H1 (cell line): ENCODE measurements at regions not wholly inside any gene's neighbourhood (a gene's known extent, or its start where the extent isn't known, plus 50 kb on each side); places are given as distances from the start of the nearest gene placed in this dataset.

Experiments used
- CTCF ChIA-PET: fragments of 300-600 bp; sonication (Branson Sonifier 250); formaldehyde crosslinking; loops from one replicate; lab custom pipeline; 2021; ENCODE audit not compliant: partially characterized antibody; lab: Charles Lee
- POLR2A ChIA-PET: fragments of 300-600 bp; sonication (Branson Sonifier 250); formaldehyde crosslinking; loops from one replicate; lab custom pipeline; 2021; ENCODE audit warnings: inconsistent platforms; ENCODE audit not compliant: partially characterized antibody; lab: Charles Lee
- DNase-seq, 2 experiments: peaks; one replicate each; pipeline versions ENCODE4 v3.0.0 to v3.0.0-alpha.2; 2010 to 2022; ENCODE audit warnings: low spot score in 2 of 2, low read depth in 1 of 2, mixed read lengths in 1 of 2
- FAIRE-seq: peaks from 2 replicates; lab custom pipeline; 2011; peaks lifted over from hg19 to GRCh38; lab: Jason Lieb, UNC
- H2AFZ ChIP-seq: 2 replicates; pipeline ENCODE4 v1.8.1; 2012; ENCODE audit warnings: low read length, inconsistent platforms
- H2AK5ac ChIP-seq: 2 replicates; pipeline ENCODE4 v1.6.1; 2013; ENCODE audit warnings: low read depth, low read length
- H2BK120ac ChIP-seq: replicated peaks from 2 replicates; pipeline ENCODE3; 2013; ENCODE audit warnings: low read depth, low read length, inconsistent platforms
- H2BK12ac ChIP-seq: 2 replicates; pipeline ENCODE4 v1.6.1; 2013; ENCODE audit warnings: low read depth, low read length
- H2BK15ac ChIP-seq: 2 replicates; pipeline ENCODE4 v1.6.1; 2013; ENCODE audit warnings: low read length
- H2BK20ac ChIP-seq: 2 replicates; pipeline ENCODE4 v1.6.1; 2013; ENCODE audit warnings: low read length
- H2BK5ac ChIP-seq: 2 replicates; pipeline ENCODE4 v1.6.1; 2013; ENCODE audit warnings: low read depth, low read length
- H3K14ac ChIP-seq: 2 replicates; pipeline ENCODE4 v1.6.1; 2013; ENCODE audit warnings: inconsistent platforms; ENCODE audit not compliant: insufficient read length
- H3K18ac ChIP-seq: 2 replicates; pipeline ENCODE4 v1.6.1; 2013; ENCODE audit warnings: low read length; ENCODE audit errors: extremely low read depth
- H3K23ac ChIP-seq: 2 replicates; pipeline ENCODE4 v1.6.1; 2013; ENCODE audit warnings: inconsistent platforms; ENCODE audit not compliant: insufficient read length
- H3K23me2 ChIP-seq: 2 replicates; pipeline ENCODE4 v1.6.1; 2013; ENCODE audit warnings: low read depth, low read length
- H3K27ac ChIP-seq: 2 replicates; pipeline ENCODE4 v1.6.1; 2011; ENCODE audit warnings: low read depth, low read length, inconsistent platforms
- H3K27me3 ChIP-seq, 4 experiments: replicated peaks in 1 of 4; 1 replicate in 1 of 4; 2 replicates in 3 of 4; pipeline versions ENCODE4 v1.6.1 to v1.8.1; 2011 to 2013; ENCODE audit warnings: low read length in 3 of 4, mild to moderate bottlenecking in 3 of 4, inconsistent platforms in 2 of 4, mixed read lengths in 2 of 4, moderate library complexity in 1 of 4; ENCODE audit not compliant: control insufficient read depth in 3 of 4, insufficient read depth in 3 of 4; ENCODE audit errors: extremely low read depth in 1 of 4
- H3K36me3 ChIP-seq, 4 experiments: 2 replicates each; pipeline versions ENCODE4 v1.6.1 to v1.8.1; 2011 to 2013; ENCODE audit warnings: mild to moderate bottlenecking in 4 of 4, low read length in 3 of 4, moderate library complexity in 2 of 4, control low read depth in 1 of 4, inconsistent platforms in 1 of 4; ENCODE audit not compliant: insufficient read depth in 4 of 4, control insufficient read depth in 2 of 4
- H3K4ac ChIP-seq: replicated peaks from 2 replicates; pipeline ENCODE3; 2013; ENCODE audit warnings: low read length, low read depth, mixed read lengths, inconsistent platforms; ENCODE audit not compliant: insufficient read length
- H3K4me1 ChIP-seq, 4 experiments: replicated peaks in 1 of 4; 1 replicate in 1 of 4; 2 replicates in 3 of 4; pipeline versions ENCODE4 v1.6.1 to v1.8.1; 2011 to 2013; ENCODE audit warnings: low read length in 3 of 4, inconsistent platforms in 2 of 4, mixed read lengths in 1 of 4; ENCODE audit not compliant: insufficient read depth in 4 of 4, control insufficient read depth in 3 of 4
- H3K4me2 ChIP-seq, 2 experiments: 2 replicates each; pipeline versions ENCODE4 v1.6.1 to v1.8.1; 2011 to 2013; ENCODE audit warnings: low read depth in 2 of 2, low read length in 2 of 2, control low read depth in 1 of 2, inconsistent platforms in 1 of 2, mild to moderate bottlenecking in 1 of 2; ENCODE audit not compliant: insufficient read depth in 1 of 2
- H3K4me3 ChIP-seq, 4 experiments: fragments of 200-600, 300-600 bp in 1 of 4; sonication (generic), shearing (Covaris generic), sonication (Bioruptor Twin) in 1 of 4; 2 replicates each; pipeline versions ENCODE4 v1.5.1 to v1.8.1; 2011 to 2016; ENCODE audit warnings: low read length in 4 of 4, low read depth in 3 of 4, control low read depth in 2 of 4, inconsistent platforms in 2 of 4, mild to moderate bottlenecking in 2 of 4, mixed read lengths in 1 of 4, moderate library complexity in 1 of 4; ENCODE audit not compliant: insufficient read depth in 2 of 4; ENCODE audit errors: extremely low read depth in 1 of 4
- H3K56ac ChIP-seq: replicated peaks from 2 replicates; pipeline ENCODE3; 2013; ENCODE audit warnings: low read depth, mild to moderate bottlenecking, mixed read lengths, low read length, inconsistent platforms; ENCODE audit not compliant: insufficient read length
- H3K79me1 ChIP-seq: 2 replicates; pipeline ENCODE4 v1.6.1; 2013; ENCODE audit warnings: low read depth, low read length, control low read depth
- H3K79me2 ChIP-seq, 2 experiments: 2 replicates each; pipeline versions ENCODE4 v1.6.1 to v1.8.1; 2012 to 2013; ENCODE audit warnings: low read length in 2 of 2, mild to moderate bottlenecking in 2 of 2, inconsistent platforms in 1 of 2; ENCODE audit not compliant: insufficient read depth in 2 of 2, control insufficient read depth in 1 of 2
- H3K9ac ChIP-seq, 4 experiments: replicated peaks in 1 of 4; 1 replicate in 1 of 4; 2 replicates in 3 of 4; pipeline versions ENCODE4 v1.6.1 to v1.8.1; 2011 to 2013; ENCODE audit warnings: low read depth in 3 of 4, low read length in 3 of 4, control low read depth in 2 of 4, mild to moderate bottlenecking in 2 of 4, moderate library complexity in 2 of 4, inconsistent platforms in 1 of 4; ENCODE audit errors: extremely low read depth in 1 of 4
- H3K9me3 ChIP-seq, 2 experiments: 2 replicates each; pipeline versions ENCODE4 v1.6.1 to v1.8.1; 2012 to 2013; ENCODE audit warnings: mild to moderate bottlenecking in 2 of 2, moderate library complexity in 2 of 2, control low read depth in 1 of 2, inconsistent platforms in 1 of 2, low read depth in 1 of 2, low read length in 1 of 2, mixed read lengths in 1 of 2; ENCODE audit not compliant: insufficient read depth in 2 of 2
- H4K20me1 ChIP-seq, 2 experiments: replicated peaks in 1 of 2; 2 replicates each; pipeline versions ENCODE3 to v1.8.1; 2011 to 2013; ENCODE audit warnings: inconsistent platforms in 2 of 2, low read length in 2 of 2, mild to moderate bottlenecking in 1 of 2; ENCODE audit not compliant: insufficient read depth in 2 of 2, control insufficient read depth in 1 of 2
- H4K5ac ChIP-seq: 2 replicates; pipeline ENCODE4 v1.6.1; 2013; ENCODE audit warnings: low read length, low read depth, mixed read lengths, inconsistent platforms; ENCODE audit not compliant: insufficient read length
- H4K8ac ChIP-seq: 2 replicates; pipeline ENCODE4 v1.8.0; 2013; ENCODE audit warnings: mild to moderate bottlenecking, moderate library complexity, low read length, inconsistent platforms; ENCODE audit not compliant: insufficient read depth; ENCODE audit errors: extremely low read depth
- H4K91ac ChIP-seq: replicated peaks from 2 replicates; pipeline ENCODE3; 2013; ENCODE audit warnings: low read length, mixed read lengths, inconsistent platforms; ENCODE audit not compliant: insufficient read length
- CBX5 ChIP-seq: fragments of 300-800, 300-1000 bp; sonication (generic); IDR thresholded peaks from 2 replicates; pipeline ENCODE4 v1.7.1; 2016; ENCODE audit warnings: antibody characterized with exemption, low read length, low read depth
- GABPA ChIP-seq: IDR thresholded peaks from 2 replicates; pipeline ENCODE4 v1.6.1; 2011; ENCODE audit warnings: mild to moderate bottlenecking, low read length, moderate library complexity, borderline replicate concordance; ENCODE audit not compliant: insufficient read depth
- JUN ChIP-seq: IDR thresholded peaks from 2 replicates; pipeline ENCODE4 v1.6.1; 2011; ENCODE audit warnings: low read depth, mild to moderate bottlenecking, improper control_type of control experiment, low read length
- KDM5A ChIP-seq: fragments of 200-600 bp; IDR thresholded peaks from 2 replicates; pipeline ENCODE4 v1.7.1; 2012; ENCODE audit warnings: mild to moderate bottlenecking, low read length, inconsistent platforms, mixed read lengths
- POU5F1 ChIP-seq: IDR thresholded peaks from 2 replicates; pipeline ENCODE4 v1.6.1; 2011; ENCODE audit warnings: low read depth, mild to moderate bottlenecking, low read length, moderate library complexity
- RBBP5 ChIP-seq: IDR thresholded peaks from 2 replicates; pipeline ENCODE4 v1.7.1; 2012; ENCODE audit warnings: low read depth, mild to moderate bottlenecking, inconsistent platforms, low read length, moderate library complexity, borderline replicate concordance
- RFX5 ChIP-seq: IDR thresholded peaks from 2 replicates; pipeline ENCODE4 v1.6.1; 2011; ENCODE audit warnings: low read depth, low read length, improper control_type of control experiment, borderline replicate concordance
- SIN3A ChIP-seq, 2 experiments: IDR thresholded peaks in 1 of 2; conservative IDR thresholded peaks in 1 of 2; 2 replicates each; pipeline ENCODE4 v1.6.1; 2011 to 2012; ENCODE audit warnings: low read length in 2 of 2, improper control_type of control experiment in 1 of 2, low read depth in 1 of 2, mild to moderate bottlenecking in 1 of 2
- TBP ChIP-seq: IDR thresholded peaks from 2 replicates; pipeline ENCODE4 v1.6.1; 2011; ENCODE audit warnings: low read depth, low read length, improper control_type of control experiment
- WGBS, 2 experiments: shearing (Covaris generic) in 1 of 2; methylation state at CpG; one replicate each; pipeline versions ENCODE4 v1.1.6 to v1.1.7; 2013 to 2015; ENCODE audit warnings: low lambda C conversion rate in 2 of 2, mixed read lengths in 2 of 2, inconsistent platforms in 1 of 2, low coverage in 1 of 2, missing lambda C conversion rate in 1 of 2; ENCODE audit not compliant: insufficient replicate concordance in 2 of 2, insufficient coverage in 1 of 2, insufficient read length in 1 of 2; ENCODE audit errors: extremely low coverage in 1 of 2, missing lambda C conversion rate in 1 of 2; 5-methylcytosine and 5-hydroxymethylcytosine counted together
- TF ChIP-seq, protein P1 (sequence below): IDR thresholded peaks from 2 replicates; pipeline ENCODE4 v1.6.1; 2012; ENCODE audit warnings: inconsistent platforms
- TF ChIP-seq, protein P2 (sequence below), 3 experiments: IDR thresholded peaks; 1 replicate in 2 of 3; 2 replicates in 1 of 3; pipeline versions ENCODE4 v1.5.1 to v1.6.1; 2011; ENCODE audit warnings: low read length in 3 of 3, mild to moderate bottlenecking in 3 of 3, inconsistent platforms in 2 of 3, low read depth in 1 of 3, moderate library complexity in 1 of 3; ENCODE audit not compliant: insufficient read depth in 1 of 3; ENCODE audit errors: control extremely low read depth in 1 of 3

DNA sequence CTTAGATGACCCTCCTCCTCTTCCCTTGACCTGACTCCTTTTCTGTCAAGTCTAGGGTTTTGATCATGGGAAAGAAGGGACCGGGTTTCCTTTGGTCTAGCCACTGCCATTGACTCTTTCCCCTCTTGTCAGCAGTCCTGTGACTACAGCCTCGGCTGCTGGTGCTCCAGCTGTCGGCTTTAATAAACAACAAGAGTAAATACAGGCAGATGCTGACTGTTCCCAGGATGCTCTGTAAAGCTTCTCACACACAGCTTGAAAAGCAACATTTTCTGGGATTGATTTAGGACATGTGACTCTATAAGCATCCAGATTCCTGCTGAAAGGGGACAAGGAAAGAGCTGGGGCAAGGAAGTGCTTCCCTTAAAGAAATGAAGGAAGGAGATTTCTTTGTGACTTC, 53.5 kb upstream of the CTTNBP2NL start:
- Histone ChIP-seq H2BK5ac (no peak overlapping the region), H2AK5ac (no peak overlapping the region), H2BK120ac (no peak overlapping the region), H3K23ac (no peak overlapping the region), H2AFZ (no peak overlapping the region), H3K4me2 (no peak overlapping the region), H3K79me1 (no peaks in the 10 kb centered on the region), H2BK15ac (no peak overlapping the region), H3K4me3 (no peak overlapping the region), H3K79me2 (no peaks in the 10 kb centered on the region), H3K9me3 (no peaks in the 10 kb centered on the region), H4K5ac (no peak overlapping the region), H2BK12ac (no peak overlapping the region), H3K9ac (no peak overlapping the region), H4K91ac (no peak overlapping the region), H3K27me3 (no peaks in the 10 kb centered on the region), H3K4ac (no peak overlapping the region), H3K56ac (no peak overlapping the region), H3K27ac (no peak overlapping the region), H3K23me2 (no peaks in the 10 kb centered on the region), H3K4me1 (no peaks in the 10 kb centered on the region), H4K8ac (no peak overlapping the region), H3K14ac (no peak overlapping the region), H3K36me3 (no peaks in the 10 kb centered on the region), H3K18ac (no peak overlapping the region), H2BK20ac (no peak overlapping the region), H4K20me1 (no peaks in the 10 kb centered on the region)
- CTCF ChIA-PET, result interaction anchor here (1.1 to 6.3 kb wide), 3 partner anchors 14 to 27 kb away, joined by 3 to 34 read pairs (median 5); no protein-coding TSS in a partner anchor
- DNase-seq, result no peak
- POLR2A ChIA-PET, result no interaction called here
- TF ChIP-seq KDM5A (no peak), RBBP5 (no peak), TBP (no peak), SIN3A (conservative IDR thresholded peaks at IDR 0.05 in 1 of 2, IDR thresholded peaks at IDR 0.05 in 1 of 2; ENCODE audit: low read depth in 1 of 2, low read length in 2 of 2) (no peak), RFX5 (no peak), POU5F1 (no peak), JUN (no peak), GABPA (no peak), CBX5 (no peak)
- TF ChIP-seq, protein P1, sequence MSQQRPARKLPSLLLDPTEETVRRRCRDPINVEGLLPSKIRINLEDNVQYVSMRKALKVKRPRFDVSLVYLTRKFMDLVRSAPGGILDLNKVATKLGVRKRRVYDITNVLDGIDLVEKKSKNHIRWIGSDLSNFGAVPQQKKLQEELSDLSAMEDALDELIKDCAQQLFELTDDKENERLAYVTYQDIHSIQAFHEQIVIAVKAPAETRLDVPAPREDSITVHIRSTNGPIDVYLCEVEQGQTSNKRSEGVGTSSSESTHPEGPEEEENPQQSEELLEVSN, result no peak
- TF ChIP-seq, protein P2, sequence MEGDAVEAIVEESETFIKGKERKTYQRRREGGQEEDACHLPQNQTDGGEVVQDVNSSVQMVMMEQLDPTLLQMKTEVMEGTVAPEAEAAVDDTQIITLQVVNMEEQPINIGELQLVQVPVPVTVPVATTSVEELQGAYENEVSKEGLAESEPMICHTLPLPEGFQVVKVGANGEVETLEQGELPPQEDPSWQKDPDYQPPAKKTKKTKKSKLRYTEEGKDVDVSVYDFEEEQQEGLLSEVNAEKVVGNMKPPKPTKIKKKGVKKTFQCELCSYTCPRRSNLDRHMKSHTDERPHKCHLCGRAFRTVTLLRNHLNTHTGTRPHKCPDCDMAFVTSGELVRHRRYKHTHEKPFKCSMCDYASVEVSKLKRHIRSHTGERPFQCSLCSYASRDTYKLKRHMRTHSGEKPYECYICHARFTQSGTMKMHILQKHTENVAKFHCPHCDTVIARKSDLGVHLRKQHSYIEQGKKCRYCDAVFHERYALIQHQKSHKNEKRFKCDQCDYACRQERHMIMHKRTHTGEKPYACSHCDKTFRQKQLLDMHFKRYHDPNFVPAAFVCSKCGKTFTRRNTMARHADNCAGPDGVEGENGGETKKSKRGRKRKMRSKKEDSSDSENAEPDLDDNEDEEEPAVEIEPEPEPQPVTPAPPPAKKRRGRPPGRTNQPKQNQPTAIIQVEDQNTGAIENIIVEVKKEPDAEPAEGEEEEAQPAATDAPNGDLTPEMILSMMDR (IDR thresholded peaks at IDR 0.05; ENCODE audit: control extremely low read depth in 1 of 3, insufficient read depth in 1 of 3, low read depth in 1 of 3, low read length in 3 of 3), result no peak
- WGBS, 2 experiments, result 88% methylated on average over 3 of the region's 3 CpGs; no CpG with 5 or more reads in 1 of the 2 experiments
- FAIRE-seq, result no peak
